HG02852 (cell line): ENCODE measurements at regions not wholly inside any gene's neighbourhood (a gene's known extent, or its start where the extent isn't known, plus 50 kb on each side); places are given as distances from the start of the nearest gene placed in this dataset.

Source experiments
- ATAC-seq: cut with Tn5 transposase; IDR thresholded peaks from one replicate; pipeline ENCODE4 v1.9.1; 2021; ENCODE audit warnings: mild to moderate bottlenecking, moderate library complexity; ENCODE audit not compliant: unreplicated experiment

DNA sequence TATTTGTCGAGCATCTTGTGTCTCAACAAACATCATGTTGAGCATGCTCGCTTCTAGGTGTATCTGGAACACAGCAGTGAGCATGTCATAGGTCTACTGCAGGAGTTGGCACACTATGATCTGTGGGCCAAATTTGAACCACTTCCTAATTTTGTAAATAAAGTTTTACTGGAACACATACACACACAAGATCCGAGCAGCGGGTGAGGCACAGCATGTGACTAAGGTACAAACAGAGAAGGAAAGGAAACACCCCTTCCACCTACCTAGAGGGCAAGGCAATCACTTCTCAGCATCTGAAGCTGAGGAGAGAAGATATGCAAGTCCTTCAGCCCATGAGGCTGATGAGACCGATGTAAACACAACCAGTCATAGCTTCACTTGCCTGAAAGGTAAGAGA is 200.4 kb downstream of the MED10 start:
- no peak for ATAC-seq

DNA sequence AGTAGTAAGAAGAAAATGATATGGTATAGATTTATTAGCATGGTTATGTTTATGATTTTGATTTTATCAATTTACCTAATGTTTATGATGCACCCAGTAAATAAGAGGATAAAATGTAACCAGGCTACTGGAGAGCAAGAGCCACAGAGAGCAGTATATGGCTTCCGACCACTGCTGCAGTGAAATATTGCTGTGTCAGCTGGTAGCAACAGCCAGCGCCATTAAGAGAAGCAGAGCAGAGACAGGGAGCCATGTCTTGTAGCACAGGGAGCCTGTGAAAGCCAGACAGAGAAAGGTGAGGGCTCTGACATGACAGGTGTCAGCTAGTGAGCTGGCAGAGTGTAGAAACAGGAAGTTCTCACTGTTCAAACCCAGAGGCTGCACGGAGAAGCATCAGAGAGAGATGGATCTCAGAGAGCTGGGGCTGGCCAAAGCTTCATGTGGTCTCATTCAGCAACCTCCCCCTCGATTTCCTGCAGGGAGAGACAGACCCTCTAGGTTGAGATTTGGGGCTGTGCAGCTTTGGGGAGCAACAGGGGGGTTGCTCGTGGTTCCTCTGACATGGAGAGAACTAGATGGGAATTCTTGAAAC is 202.1 kb downstream of the MED10 start:
- ATAC-seq: no peak

DNA sequence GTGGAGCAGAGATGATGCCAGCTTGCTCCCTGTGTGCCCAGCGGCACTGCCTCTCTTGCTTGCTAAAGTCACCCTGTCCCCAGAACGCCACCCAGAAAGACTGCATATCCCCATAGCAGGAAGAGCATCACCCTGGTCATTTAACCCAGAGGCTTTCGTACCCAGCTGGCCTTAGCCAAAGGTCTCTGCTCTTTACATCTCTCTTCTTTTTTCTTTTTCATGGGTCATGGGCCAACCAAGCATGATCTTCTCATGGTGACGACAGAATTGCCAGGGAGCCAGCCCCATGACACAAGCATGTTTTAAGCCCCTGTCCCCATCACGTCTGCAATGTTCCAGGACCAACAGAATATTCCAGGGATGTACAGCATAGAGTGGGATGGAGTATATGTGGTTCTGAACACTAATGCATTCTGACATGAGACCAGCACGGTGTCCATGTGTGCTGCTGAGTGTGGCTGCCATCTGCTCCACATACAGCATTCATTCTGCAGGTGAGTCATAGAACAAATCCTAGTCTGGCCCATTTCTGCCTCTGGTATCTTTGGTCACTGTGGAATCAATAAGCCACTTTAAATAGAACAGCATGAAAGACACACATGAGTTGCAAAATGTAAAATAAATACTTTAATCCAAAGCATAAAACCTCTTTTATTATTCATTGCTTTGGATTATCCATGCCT is 203.0 kb downstream of the MED10 start:
- no peak for ATAC-seq

DNA sequence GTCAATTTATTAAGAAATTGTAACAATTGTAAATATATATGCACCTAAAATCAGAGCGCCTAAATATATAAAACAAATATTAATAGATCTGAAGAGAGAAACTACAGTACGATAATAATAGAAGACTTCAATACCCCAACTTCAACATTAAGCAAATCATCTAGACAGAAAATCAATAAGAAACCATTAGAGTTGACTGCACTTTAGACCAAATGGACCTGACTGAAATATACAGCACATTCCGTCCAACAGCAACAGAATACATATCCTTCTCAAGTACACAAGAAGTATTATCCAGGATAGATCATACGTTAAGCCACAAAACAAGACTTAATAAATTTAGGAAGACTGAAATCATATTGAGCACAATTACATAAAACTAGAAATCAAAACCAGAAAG is 208.7 kb downstream of the MED10 start:
- ATAC-seq: no peak

DNA sequence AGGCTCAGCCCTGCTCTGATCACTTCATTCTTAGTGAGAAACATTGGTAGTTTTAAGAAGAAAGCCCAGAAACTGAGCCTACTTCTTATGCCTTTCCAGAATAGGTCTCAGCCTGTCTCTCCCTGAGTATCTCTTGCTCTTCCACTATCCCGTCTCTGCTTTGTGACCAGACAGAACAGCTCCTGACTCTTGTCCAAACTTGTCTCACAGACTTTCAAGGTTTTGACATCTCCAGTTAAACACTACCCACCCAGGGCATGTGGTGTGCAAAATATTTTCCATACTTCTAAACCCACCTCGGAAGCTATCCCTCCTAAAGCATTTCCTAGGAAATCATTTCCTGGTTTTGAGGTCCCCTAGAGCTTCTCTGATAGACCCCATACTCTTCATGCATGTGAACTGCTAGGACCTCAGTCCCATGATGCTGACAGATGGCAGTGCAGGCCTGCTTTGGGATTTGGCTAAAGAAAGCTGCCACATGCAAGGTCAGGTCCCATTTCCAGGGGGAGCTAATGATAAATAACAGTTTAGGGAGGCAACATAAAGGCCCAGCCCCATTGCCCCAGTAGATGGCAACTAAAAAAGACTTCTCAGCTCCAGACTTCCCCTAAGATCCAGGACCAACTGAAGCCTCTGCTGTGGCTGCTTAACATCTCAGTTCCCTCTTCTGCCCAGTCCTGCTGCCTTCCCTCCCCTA is 211.5 kb downstream of the MED10 start:
- ATAC-seq: no peak

DNA sequence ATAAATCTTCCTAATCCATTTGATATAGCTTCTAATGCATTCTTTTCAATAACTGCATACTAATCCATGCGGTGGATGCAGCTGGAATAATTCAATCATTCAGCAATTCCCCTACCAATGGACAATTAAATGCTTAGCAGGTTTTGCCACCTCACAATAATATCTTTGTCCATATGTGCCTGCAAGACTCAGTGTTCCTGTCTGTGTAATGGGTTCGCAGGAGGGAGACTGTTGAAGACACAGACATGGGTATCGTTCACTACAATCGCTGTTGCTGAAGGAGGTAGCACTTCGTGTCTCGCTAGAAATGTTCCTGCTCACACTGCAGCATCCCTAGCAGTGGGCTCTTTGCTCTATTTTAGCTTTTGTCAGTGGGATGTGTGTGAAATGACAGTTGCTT is 214.4 kb downstream of the MED10 start:
- no peak for ATAC-seq

DNA sequence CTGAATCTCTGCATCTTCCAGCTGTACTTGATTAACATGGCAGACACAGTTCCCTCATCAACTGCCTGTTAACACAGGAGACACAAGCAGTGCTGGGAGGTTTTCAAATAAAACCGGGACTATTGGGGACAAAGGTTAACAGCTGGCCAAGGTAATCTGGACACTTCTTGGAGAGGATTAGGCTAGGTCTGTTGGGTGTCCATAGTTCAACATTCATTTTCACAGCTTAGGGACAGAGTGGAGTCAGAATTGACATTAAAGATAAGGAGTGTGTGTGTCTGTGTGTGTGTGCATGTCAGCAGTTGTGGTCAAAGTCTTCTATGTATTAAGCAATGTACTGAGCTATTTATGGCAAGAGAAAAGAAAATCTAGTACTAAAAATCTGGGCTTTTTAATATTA is 216.2 kb downstream of the MED10 start:
- ATAC-seq: no peak

DNA sequence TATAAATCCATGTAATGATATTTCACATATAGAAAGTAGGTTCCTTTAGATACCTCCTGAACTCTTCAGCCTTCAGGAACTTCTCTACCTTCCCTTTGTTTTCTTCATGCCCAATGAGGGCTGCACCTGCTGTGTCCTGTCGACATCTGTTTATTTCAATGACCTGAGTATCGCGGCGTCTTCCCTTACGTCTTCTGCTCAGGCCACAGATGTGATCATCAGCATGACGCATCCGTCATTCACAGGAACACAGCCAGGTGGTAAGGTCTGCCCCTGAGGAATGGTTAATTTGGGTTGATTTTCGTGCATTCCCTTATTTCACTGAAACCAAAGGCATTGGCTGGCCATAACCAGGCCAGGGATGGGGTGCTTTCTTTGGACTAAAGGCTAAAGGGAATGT is 217.1 kb downstream of the MED10 start:
- no peak for ATAC-seq

DNA sequence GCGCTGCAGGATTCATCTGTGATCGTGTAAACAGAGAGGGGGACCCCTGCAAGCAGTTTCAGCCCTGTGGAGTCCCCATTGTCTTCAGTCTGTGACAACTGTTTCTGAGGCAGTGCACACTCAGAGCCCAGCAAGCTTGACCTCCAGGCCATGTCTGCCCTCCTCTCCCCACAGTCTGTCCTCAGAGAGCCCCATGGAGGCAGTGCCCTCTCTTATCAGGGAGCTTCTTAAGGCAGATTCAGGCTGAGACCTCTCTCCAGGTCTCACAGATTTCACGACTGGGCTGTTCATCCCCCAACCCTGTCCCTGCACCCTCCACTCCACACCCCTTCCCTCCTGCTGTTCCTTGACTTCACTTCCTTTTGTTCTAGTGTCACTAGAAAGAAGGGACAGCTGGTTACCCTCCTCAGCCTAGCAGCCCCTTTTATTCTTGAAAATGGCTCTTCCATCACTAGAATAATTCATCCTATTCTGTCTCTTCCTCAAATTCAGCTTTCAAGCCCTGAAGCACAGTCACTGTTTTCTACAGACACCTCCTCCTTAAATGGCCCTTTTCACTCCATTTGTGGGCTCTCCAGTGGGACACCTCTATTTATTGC is 218.4 kb downstream of the MED10 start:
- no peak for ATAC-seq

DNA sequence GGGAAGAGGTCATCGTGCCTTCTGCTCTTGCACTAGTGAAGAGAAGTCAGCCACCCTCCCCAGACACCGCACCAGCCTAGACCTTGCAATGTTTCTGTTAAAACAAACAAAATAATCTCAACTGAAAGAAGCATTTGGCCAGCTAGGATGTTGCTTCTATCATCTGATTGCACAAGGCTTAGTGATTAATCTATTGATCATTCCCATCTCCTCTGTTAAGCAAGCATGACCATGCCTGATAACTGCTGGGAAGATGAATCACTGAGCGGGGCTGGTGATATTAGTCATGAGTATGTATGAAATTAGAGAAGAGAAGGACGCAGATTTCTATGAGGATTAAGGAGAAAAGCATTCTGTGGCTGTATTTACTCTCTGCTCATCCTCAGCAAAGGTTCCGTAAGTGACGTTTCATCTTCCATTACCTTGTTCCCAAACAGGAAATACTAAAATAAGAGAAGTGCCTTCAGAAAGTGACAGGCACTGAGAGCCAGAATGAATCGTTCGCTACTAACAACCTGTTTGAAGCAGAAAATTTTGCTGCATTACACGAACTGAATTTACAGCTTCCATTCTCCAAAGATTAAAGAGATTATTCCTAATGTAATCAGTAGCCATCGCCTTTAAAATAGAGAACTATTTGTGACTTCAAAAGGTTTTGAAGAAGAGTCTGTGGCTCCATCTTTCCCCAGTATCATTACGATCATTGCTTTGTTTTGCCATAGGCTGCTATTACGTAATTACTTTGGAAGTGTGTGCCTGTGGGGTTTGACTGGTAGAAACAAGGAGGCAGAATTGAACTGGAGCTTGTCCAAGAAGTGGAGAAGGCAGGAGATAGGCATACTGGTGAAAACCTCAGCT is 219.1 kb downstream of the MED10 start:
- no peak for ATAC-seq

DNA sequence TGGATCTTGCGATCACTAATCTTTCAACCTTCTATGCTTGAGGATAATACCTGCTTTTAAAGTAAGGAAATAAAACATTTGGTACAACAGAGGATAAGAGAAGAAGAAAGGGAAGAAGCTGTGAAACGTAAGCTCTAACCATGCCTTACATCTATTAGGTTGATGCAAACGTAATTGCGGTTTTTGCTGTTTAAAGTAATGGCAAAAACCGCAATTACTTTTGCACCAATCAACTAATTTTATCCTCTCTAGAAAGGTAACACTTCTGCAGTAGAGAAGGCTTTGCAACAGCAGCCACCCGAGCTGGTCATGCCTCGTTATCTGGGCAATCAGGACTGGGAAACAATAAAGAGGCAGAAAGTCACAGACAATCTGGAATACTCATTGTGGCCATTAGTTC is 224.1 kb downstream of the MED10 start:
- ATAC-seq: no peak

DNA sequence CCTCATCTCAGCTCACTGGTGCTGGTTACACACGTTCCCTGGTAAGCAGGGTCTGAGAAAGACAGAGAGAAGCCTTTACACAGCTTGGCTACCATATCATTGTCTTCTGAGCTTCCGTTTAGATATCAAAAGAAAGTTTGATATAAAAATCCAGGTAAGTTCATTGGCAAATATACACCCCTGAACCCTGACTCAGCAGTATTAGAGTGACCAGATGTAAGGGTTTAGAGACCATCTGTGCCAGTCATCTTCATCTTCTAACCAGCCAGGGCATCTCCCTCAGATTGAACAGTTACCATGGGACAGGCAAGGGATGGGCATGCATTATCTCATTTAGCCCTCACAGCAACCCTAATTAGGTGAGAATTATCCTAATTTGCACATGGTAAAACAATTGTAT is 232.1 kb downstream of the MED10 start:
- ATAC-seq: no peak

DNA sequence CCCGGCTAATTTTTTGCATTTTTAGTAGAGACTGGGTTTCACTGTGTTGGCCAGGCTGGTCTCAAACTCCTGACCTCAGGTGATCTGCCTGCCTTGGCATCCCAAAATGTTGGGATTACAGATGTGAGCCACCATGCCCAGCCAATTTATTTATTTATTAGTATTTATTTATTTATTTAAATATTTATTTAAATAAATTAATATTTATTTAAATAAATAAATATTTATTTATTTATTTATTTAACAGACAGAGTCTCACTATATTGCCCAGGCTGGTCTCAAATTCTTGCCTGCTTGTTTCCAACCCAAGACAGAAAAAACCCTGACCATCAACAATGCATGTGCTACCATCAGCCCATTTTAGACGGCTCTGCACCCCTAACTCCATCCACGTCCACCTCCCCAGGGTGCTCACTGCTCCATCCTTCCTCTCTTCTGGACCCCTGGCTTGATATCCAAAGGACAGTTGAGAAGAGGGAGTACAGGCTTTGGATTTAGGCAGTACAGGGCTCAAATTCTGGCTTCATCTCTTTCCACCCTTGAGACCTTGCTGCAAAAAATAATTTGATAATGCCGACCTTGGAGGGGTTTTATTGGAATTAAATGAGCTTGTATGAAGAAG is 232.6 kb downstream of the MED10 start:
- no peak for ATAC-seq

DNA sequence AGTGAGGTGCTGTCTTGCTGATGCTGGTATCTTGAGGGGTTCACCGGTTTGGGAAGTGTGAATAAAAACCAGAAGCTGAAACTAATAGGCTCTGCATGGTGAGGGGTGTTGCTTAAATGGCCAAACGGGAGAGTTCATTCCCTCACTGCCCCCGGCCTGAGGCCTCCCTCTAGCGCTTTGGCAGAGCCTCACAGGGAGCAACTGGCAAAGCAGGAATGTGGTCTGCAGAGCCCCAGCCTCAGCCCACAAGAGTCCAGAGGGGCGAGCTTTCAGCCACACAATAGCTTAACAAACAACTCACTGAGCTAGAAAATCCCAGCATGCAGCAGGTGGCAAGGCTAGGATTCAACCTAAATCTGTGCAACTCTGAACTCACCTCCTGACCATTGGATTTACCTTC is 234.8 kb downstream of the MED10 start:
- ATAC-seq: no peak

DNA sequence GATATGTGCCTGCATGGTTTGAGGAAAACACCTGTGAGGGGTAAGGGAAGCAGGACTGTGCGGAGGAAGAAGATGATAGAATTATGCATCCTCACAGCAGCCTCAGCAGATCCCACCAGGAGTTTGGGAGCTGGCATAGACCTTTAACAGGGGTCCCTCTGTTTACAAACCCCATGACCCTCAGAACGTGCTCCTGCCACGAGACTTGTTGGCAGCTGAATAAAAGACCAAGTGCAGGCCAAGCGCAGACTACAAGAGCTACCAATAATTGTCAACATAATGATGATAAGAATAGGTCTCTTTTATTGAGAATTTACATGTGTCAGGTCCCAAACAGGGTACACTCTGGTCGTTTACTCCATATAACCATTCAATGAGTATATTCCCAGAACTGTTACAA is 236.0 kb downstream of the MED10 start:
- ATAC-seq: no peak

DNA sequence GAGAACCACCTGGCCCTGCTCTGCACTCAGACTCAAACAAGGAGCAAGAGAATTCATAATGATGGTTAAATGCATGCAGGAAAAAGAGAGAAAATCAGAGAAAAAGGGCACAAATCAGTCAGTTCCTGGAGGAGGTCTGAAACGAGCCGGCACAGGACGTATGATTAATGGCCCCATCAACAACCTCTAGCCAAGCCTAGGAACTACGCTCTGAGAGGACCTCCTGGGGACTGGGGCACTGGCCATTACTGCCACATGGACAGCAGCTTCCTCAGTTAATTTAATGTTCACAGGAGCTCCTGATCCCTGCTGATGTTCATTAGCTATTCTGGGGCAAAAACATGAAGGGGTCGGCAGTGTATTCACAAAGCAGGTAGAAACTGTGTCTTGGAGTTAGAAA is 238.1 kb downstream of the MED10 start:
- no peak for ATAC-seq

DNA sequence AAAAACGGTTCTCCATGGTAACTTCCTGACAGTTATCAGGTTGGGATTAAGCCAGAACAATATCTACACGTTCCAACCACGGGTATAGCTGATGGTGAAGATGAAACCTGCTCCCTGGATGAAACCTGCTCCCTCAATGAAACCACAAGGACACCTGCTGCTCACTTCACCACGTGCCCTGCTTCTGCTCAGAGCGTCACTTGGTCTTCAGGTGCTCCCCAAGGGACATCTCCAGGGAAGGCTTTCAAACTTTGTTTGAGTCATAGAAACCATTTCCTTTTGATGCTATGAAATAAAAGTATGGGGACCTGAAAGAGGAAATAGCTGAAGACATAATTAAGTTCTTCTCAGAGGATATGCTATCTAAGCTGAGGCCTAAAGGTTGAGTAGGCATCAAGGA is 242.4 kb downstream of the MED10 start:
- no peak for ATAC-seq

DNA sequence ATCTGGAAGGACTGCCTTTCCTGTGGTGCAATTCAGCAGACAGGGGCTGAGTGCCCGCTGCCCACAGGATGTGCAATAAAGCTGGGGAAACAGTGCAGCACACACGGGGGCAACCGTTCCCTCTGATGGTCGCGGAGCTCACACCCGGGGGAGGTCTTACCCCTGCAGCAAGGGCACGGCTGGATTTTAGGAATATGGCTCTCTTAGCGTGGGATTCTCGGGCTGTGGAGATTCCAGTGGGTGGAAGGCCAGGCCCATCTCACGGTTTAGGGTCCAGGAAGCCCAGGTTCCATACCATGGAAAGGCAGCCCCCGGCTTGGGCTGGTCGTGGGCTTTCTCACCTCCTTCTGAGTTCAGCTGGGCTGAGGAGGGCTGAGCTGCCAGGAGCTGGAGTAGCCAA is 244.1 kb downstream of the MED10 start:
- ATAC-seq: no peak

DNA sequence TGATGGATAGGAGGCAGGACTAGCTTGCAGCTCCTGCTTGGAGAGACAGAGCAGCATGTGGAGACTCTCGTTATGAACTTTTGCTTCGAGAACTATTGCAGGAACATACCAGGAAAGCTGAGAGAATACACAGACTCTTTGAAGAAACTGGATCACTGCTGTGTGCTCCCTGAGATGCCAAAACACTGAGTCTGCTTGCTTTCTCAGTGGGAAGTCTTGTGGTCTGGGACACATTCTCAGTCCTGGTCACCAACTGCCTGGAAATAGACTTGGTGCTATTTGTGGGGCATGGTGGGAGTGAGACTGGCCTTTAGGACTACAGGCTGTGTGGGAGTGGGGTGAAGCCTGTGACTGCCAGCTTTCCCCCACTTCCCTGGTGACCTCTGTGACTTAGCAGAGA is 252.6 kb downstream of the MED10 start:
- no peak for ATAC-seq

DNA sequence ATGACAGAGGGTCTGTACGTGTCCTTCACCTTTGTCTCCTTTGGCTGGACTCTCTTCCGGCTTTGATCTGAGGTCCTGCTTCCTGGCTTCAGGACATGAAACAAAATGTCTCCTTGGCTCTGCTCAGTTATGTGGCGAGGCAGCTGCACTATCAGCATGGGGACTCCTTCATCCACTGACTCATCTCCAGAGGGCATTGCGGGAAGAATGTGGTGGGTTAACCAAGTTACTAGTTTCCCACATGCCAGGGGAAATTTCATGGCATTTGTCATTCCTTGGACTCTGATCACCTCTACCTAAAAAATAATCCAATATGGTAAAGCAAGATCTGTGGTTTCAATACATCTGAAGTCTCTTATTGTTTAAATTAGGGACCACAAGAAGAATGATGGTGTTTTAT is 259.7 kb downstream of the MED10 start:
- ATAC-seq: no peak

DNA sequence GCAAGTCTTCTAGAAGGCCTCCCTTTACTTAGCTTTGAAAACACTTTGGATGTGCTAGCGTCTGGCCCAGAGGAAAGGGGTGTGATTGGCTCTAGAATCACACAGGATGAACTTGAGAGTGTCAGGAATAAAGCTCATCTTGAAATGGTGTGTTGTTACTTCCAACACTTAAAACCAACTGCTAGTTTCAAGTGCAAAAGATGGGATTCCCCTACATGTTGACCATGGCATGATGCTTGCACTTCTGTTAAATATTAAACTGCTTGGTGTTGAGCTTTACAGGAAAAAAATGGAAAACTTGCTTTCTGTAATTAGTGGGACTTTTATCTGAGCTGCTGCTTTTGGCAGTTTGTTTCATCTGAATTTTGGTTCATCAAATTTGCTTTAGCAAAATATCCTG is 261.1 kb downstream of the MED10 start:
- no peak for ATAC-seq
